ENCODE measurements at regions not wholly inside any gene's neighbourhood (a gene's known extent, or its start where the extent isn't known, plus 50 kb on each side); places are given as distances from the start of the nearest gene placed in this dataset.

GRCh38 chr12:67038486-67038885 lies 230.7 kb upstream of the CAND1 start:
- TF ChIP-seq CTCF (IDR thresholded peaks at IDR 0.05) (no peak), POLR2A (IDR thresholded peaks at IDR 0.05) (no peak), POLR2AphosphoS5 (IDR thresholded peaks at IDR 0.05) (no peak), EP300 (IDR thresholded peaks at IDR 0.05) (no peak)

All from stomach (tissue), 4 donors.